Muscle of back (tissue), 3 donors: ENCODE measurements at regions not wholly inside any gene's neighbourhood (a gene's known extent, or its start where the extent isn't known, plus 50 kb on each side); places are given as distances from the start of the nearest gene placed in this dataset.
A peak's percentile ranks its signal among the peaks of the same experiment; 100 is the strongest.
"Not testable (repeated sequence)": the region's sequence is repeated elsewhere in the genome, so short reads cannot be mapped to it uniquely, and the experiment has no call there.

ENCODE experiments used
- DNase-seq, 3 donors: peaks; one replicate each; pipeline versions ENCODE4 v3.0.0 to v3.0.0-alpha.2; 2013

GRCh38 chr20:26134606-26135005 lies 438.0 kb upstream of the ZNF337 start:
- DNase-seq, result no peak

DNA sequence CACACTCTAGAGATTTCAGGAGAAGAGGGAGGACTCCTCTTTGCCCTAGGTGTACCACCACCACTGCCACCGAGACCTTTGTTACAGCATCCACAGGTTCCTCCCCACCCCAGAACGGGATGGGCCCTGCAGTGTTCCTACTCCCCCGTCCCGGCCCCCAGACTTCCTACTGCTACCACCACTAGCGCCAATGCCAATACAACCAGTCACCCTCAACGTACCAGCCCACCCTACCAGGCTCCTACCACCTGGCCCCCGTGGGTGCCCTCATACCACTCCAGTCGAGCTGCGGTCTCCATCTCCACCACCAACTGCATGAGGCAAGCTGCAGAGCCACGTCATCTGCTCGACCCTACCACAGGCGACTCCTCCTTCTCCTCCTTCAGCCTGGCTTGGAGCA lies 437.1 kb upstream of the ZNF337 start:
- DNase-seq, result not testable (repeated sequence)

- not testable (repeated sequence) for DNase-seq
These were observed 424.3 kb upstream of the ZNF337 start for GRCh38 chr20:26120920-26121319.

DNA sequence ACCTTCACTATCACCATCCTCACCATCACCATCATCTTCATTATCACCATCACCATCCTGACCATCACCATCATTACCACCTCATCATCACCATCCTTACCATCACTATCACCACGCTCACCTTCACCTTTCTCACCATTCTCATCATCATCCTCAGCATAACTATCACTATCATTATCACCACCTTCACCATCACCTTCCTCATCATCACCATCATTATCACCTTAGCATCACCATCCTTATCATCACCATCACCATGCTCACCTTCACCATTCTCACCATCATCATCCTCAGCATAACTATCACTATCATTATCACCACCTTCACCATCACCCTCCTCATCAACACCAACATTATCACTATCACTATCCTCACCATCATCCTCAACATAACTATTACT lies 397.8 kb upstream of the ZNF337 start:
- DNase-seq, result not testable (repeated sequence)

DNA sequence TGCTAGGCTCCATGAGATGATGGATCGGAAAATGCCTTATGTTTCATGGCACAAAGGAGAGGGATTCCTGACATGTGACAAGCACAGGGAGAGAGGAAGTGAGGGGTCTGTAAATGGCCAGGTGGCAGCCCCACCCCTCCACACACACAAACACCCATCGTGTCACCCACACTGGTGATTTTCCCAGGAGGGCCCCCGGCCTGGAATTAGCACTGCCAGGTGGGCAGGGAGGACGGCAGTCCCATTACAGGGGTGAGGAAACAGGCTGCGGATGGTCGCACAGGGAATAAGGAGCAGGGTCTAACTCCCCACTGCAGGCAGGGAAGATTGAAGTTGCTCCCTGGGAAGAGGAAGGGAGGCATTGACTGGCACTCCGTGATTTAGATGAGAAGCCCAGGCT lies 395.3 kb upstream of the ZNF337 start:
- DNase-seq, result not testable (repeated sequence)

GRCh38 chr20:26086195-26086594 lies 389.5 kb upstream of the ZNF337 start:
- DNase-seq, result not testable (repeated sequence)

- not testable (repeated sequence) for DNase-seq
These were observed 377.3 kb upstream of the ZNF337 start for GRCh38 chr20:26073972-26074371.

DNA sequence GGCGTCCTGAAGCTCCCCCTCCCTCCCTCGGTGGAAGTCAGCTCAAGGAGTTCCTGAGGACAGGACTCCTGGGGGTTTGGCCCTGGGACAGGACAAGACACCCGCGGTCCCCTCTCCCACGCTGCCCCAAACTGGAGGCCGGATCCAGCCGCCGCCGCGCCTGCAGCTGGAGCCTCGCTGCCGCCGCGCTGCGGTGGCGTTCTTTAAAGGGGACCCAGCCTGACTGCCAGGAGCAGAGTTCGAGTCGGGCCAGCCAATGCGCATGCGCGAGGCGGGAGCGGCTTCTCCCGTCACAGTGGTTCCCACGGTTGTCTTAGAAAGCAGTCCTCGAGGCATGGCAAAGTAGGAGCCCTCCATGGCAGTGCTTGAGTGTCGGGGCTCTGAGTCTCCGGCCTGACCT lies 362.7 kb upstream of the ZNF337 start:
- DNase-seq, result not testable (repeated sequence)

DNA sequence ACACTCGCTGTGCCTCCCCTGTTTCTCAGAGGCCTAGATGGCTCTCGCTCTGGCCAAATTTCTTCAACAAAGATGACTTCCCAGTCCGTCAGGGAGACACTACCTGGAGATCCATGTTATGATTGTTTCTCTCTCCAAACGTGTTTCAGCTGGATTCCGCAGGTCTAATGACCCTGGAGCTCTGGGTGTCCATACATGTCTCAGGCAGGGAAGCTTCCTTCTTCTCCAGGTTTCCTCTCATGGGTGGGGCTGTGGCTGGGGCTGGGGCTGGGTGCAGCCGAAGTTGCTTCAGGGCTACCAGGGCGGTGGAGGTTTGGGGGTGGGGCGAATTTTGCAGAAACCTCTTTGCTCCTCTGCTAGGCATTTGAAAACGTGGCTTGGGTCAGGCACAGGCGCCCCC lies 361.8 kb upstream of the ZNF337 start:
- not testable (repeated sequence) for DNase-seq

- DNase-seq, result not testable (repeated sequence)
These were observed 360.6 kb upstream of the ZNF337 start for GRCh38 chr20:26057135-26057752.

DNA sequence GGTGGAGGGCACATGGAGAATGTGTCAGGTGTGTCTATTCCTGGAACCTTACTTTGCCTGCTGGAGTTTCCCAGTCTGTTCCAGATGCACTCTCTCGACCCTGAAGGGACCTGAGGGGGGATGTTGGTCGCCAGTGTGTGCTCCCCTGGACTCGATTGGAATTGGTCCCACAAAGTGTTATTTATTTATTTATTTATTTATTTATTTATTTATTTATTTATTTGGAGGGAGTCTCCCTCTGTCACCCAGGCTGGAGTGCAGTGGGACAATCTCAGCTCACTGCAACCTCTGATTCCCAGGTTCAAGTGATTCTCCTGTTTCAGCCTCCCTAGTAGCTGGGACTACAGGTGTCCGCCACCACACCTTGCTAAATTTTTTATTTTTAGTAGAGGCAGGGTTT lies 329.1 kb upstream of the ZNF337 start:
- DNase-seq, result not testable (repeated sequence)

DNA sequence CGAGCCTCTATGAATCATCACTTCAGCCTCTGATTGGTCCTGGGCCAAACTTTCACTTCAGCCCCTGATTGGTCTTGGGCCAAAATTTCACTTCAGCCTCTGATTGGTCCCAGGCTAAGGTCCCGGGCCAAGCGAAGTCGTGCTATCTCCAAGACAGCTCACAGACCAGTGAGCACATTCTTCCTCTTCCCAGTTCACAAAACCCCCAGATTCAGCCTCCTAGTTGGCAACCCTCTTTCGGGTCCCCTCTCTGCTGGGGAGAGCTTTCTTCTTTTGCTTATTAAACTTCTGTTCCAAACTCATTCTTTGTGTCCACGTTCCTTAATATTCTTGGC lies 314.3 kb upstream of the ZNF337 start:
- not testable (repeated sequence) for DNase-seq

DNA sequence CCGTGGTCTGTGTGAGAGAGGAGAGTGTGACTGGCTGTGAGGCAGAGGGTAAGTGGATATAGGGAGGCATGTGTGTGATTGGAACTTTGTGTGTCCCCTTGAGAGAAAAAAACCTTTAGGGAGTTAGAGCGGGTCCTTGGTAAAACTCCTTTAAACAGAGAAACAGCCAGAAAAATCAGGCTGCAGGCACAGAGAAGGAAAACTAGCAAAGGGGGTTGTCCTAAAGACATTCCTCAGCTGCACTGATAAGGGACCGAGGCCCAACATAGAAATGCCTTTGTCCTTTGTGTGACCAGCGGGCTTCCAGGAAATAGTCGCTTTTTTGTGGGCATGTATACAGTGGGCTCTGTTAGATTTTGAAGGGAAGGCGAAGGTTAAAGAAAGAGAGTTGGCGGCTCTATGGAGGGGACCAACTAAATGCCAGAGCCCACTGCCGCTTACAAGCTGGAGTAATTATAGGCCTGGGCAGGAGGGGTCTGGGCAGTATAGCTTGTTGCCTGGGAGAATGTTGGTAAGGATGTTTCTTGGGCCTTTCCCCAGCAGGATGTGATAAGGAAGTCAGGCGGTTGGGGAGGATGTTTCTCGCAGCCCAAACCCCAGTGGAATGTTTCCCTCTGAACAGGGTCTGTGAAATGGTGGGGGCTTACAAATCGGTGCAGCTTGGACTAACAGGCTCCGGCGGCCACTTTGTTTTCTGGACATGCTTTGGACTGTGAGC lies 313.7 kb upstream of the ZNF337 start:
- peak; percentile 19 to 78 (median 21) for DNase-seq

DNA sequence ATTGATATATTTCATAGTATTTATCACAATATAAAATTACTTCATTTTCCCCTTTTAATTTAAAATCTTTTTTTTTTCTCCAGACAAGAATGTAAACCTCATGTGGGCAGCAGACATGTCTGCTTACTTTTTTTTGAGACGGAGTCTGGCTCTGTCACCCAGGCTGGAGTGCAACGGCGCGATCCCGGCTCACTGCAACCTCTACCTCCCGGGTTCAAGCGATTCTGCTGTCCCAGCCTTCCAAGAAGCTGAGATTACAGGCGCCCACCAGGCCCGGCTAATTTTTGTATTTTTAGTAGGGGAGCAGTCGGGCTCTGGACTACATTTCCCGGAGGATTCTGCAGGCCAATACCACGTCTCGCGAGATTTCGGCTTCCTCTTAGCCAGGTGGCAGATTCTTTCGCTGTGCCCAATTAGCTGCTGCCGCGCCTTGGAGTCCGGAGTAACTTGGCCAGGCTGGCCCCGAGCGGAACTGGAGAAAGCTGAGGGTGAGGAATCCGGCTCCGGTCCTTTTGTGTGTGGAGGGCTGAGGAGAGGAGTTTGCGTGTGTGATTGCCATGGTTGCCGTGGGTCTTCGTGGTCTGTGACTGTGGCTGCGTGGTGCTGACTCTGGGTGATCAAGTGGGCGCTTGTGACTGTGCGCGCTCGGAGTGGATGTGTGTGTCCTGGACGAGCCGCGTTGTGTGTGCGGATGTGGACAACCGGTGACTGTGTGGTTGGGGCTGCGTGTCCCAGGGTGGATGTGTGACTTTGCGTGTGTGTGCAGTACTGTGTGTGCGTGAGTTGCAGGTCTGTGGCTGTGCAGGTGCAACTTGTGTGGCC lies 313.0 kb upstream of the ZNF337 start:
- DNase-seq, result peak; percentile 87 to 93 (median 88)

GRCh38 chr20:26008026-26008425 lies 311.4 kb upstream of the ZNF337 start:
- DNase-seq, result not testable (repeated sequence)

DNA sequence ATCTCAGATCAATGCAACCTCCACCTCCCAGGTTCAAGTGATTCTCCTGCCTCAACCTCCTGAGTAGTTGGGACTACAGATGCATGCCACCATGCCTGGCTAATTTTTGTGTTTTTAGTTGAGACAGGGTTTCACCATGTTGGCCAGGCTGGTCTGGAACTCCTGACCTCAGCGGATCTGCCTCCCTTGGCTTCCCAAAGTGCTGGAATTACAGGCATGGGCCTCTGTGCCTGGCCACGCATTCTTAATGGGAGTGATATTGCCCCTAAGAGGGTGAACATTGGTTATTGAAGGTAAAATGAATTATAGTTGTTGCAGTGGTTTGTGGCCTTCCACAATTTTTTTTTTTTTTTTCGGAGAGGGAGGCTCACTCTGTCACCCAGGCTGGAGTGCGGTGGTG lies 309.5 kb upstream of the ZNF337 start:
- DNase-seq, result not testable (repeated sequence)

DNA sequence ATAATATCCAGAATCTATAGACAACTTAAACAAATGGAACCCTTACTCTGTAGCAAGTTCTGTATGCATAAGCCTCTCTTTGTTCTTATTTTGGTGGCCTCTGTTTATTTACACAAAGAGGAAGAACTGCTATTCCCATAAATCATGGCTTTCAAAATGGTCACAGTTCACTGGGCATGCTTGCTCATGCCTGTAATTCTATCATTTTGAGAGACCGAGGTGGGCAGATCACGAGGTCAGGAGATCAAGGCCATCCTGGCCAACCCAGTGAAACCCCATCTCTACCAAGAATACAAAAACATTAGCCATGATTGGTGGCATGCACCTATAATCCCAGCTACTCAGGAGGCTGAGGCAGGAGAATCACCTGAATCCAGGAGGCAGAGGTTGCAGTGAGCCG lies 307.3 kb upstream of the ZNF337 start:
- DNase-seq, result not testable (repeated sequence)

- not testable (repeated sequence) for DNase-seq
These were observed 300.9 kb upstream of the ZNF337 start for GRCh38 chr20:25997367-25998038.

GRCh38 chr20:25992146-25992545 lies 295.5 kb upstream of the ZNF337 start:
- DNase-seq, result no peak

GRCh38 chr20:25991756-25992130 lies 295.1 kb upstream of the ZNF337 start:
- DNase-seq, result no peak

DNA sequence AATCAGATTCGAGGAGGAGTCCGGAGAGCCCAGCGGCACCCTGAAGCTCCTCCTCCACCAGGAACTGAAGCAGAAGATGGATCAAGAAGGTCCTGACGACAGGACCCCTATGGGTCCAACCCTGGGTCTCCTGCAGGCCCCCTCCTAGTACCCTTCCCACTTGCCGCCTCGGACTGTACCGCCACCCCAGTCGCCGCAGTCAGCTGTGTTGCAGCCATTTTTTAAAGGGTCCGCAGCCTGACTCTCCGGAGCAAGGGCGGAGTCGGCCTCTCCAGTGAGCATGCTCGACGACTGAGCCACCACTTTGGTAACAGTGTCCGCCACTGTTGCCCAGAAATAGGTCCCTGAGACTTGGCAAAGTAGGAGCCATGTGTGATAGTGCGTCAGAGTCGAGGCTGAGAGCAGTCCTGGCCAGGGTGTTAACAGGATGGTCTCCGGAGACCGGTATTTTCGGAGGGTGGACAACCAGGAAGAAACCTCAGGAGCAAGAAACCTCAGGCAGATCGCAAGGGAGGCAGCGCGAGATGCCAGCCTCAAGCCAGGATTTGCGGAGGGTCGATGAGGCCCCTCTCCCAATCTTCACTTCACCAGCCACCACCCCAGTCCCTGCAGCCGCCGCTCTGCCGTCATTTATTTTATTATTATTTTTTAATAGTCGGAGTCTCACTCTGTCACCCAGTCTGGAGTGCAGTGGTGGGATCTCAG lies 294.6 kb upstream of the ZNF337 start:
- DNase-seq, result no peak

DNA sequence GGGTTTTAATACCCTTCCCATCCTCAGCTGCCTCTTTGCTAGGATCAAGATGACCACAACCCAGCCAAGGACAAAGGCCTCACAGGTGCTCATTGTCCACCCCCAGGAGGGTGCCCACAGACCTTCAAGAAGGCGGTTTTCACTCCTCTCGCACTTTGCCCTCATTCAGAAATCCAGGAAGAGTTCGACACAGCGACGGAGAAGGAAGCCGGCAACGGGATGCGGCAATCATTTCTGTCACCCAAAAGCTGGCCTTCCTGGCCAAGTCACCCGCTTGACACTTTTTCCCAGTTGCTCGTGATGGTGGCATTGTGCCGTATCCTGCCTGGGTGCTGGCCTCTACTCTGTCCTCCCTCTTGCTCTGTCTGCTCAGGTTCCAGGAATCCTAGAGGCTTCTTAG lies 293.0 kb upstream of the ZNF337 start:
- DNase-seq, result not testable (repeated sequence)
